Neural progenitor cell (in vitro differentiated cells): ENCODE measurements at regions not wholly inside any gene's neighbourhood (a gene's known extent, or its start where the extent isn't known, plus 50 kb on each side); places are given as distances from the start of the nearest gene placed in this dataset.

Source experiments
- EZH2 ChIP-seq: fragments of 200-600 bp; sonication (generic); IDR thresholded peaks from 2 replicates; pipeline ENCODE4 v1.6.1; 2017; ENCODE audit warnings: antibody characterized with exemption, mild to moderate bottlenecking, moderate library complexity
- EZH2phosphoT487 ChIP-seq: fragments of 200-600 bp; sonication (generic); IDR thresholded peaks from 2 replicates; pipeline ENCODE4 v1.6.1; 2017; ENCODE audit warnings: antibody characterized with exemption
- TF ChIP-seq, protein P1 (sequence below): fragments of 200-600 bp; sonication (generic); IDR thresholded peaks from 2 replicates; pipeline ENCODE4 v1.5.1; 2017; ENCODE audit warnings: antibody characterized with exemption, mild to moderate bottlenecking

DNA sequence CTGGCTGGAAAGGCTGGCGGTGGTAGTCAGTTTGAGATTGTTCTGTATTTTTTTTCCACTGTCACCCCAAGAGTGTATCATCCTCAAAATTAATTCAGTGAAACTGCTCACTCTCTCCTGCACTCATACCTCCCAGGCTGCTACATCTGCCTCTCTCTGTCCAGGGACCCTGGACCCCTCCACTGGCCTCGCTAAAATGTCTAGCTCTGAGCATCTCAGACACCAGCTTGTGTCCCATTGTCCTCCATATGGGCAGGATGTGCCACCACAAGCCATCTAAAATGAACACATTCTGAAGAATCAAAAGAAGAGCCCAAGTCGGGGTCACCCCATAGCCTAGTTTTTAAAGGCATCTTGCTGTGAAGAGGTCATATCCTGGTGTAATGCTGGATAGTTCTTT lies 345.5 kb upstream of the TSHZ3 start:
- TF ChIP-seq, protein P1, sequence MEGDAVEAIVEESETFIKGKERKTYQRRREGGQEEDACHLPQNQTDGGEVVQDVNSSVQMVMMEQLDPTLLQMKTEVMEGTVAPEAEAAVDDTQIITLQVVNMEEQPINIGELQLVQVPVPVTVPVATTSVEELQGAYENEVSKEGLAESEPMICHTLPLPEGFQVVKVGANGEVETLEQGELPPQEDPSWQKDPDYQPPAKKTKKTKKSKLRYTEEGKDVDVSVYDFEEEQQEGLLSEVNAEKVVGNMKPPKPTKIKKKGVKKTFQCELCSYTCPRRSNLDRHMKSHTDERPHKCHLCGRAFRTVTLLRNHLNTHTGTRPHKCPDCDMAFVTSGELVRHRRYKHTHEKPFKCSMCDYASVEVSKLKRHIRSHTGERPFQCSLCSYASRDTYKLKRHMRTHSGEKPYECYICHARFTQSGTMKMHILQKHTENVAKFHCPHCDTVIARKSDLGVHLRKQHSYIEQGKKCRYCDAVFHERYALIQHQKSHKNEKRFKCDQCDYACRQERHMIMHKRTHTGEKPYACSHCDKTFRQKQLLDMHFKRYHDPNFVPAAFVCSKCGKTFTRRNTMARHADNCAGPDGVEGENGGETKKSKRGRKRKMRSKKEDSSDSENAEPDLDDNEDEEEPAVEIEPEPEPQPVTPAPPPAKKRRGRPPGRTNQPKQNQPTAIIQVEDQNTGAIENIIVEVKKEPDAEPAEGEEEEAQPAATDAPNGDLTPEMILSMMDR, result no peak
- no peak for TF ChIP-seq EZH2
- no peak for TF ChIP-seq EZH2phosphoT487
